Fibroblast of pulmonary artery (primary cell): ENCODE measurements at regions not wholly inside any gene's neighbourhood (a gene's known extent, or its start where the extent isn't known, plus 50 kb on each side); places are given as distances from the start of the nearest gene placed in this dataset.
"Not testable (repeated sequence)": the region's sequence is repeated elsewhere in the genome, so short reads cannot be mapped to it uniquely, and the experiment has no call there.

Source experiments
- DNase-seq: peaks from one replicate; pipeline ENCODE4 v3.0.0-alpha.2; 2010; ENCODE audit warnings: low read depth
- H3K4me3 ChIP-seq: replicated peaks from 2 replicates; pipeline ENCODE4 v1.5.1; 2011; ENCODE audit warnings: low read depth, mild to moderate bottlenecking, control low read depth, low read length, moderate library complexity
- CTCF ChIP-seq: IDR thresholded peaks from 2 replicates; pipeline ENCODE4 v1.5.1; 2011; ENCODE audit warnings: mild to moderate bottlenecking, control low read depth, low read length, inconsistent platforms; ENCODE audit errors: missing control alignments

DNA sequence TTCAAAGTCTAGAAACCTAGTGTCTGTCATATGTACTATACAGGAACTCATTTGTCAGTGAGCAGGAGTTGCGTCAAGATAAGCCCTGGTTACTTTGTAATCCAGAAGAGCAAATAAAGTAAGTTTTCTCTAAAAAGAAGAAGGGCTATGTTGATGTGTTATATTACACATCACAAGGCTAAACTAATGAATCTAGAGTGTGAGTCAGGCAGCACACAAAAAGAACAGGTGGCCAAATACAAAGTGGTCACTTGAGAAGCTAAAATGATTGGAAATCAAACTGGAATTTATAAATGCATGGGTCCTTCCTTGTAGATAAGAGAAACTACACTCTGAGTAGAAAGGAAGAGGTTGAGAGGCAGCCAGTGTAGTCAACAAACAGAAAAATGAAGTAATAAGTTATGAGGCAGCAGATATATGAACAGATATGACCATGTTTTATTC, 771.6 kb downstream of the DIPK2A start:
- no peak for TF ChIP-seq CTCF
- H3K4me3 ChIP-seq = no peak overlapping the region
- no peak for DNase-seq

- no peak for DNase-seq
- no peak for TF ChIP-seq CTCF
Observed at GRCh38 chr3:144744473-144744872, 772.9 kb downstream of the DIPK2A start.

DNA sequence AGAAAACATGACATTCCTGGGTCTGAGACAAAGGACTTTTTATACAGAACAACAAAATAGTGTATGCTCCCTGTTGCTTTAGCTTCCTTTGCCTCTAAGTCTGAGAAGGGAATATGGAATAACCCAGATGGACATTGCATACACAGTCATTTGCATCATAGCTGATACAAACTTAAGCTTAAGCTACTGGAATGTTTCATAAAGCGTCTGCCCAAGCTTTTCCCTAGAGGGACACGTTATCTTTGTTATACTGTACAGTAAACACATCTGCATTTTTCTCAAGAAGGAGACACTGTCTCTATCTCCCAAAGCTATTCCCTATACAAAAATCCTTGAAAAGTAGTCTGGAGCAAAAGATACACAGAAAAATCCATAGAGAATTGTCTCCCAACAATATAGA, 775.0 kb downstream of the DIPK2A start:
- TF ChIP-seq CTCF = no peak
- DNase-seq = peak; percentile 43
- H3K4me3 ChIP-seq = no peak overlapping the region

More at GRCh38 chr3:144744473-144744872, 772.9 kb downstream of the DIPK2A start:
- H3K4me3 ChIP-seq = no peak overlapping the region

DNA sequence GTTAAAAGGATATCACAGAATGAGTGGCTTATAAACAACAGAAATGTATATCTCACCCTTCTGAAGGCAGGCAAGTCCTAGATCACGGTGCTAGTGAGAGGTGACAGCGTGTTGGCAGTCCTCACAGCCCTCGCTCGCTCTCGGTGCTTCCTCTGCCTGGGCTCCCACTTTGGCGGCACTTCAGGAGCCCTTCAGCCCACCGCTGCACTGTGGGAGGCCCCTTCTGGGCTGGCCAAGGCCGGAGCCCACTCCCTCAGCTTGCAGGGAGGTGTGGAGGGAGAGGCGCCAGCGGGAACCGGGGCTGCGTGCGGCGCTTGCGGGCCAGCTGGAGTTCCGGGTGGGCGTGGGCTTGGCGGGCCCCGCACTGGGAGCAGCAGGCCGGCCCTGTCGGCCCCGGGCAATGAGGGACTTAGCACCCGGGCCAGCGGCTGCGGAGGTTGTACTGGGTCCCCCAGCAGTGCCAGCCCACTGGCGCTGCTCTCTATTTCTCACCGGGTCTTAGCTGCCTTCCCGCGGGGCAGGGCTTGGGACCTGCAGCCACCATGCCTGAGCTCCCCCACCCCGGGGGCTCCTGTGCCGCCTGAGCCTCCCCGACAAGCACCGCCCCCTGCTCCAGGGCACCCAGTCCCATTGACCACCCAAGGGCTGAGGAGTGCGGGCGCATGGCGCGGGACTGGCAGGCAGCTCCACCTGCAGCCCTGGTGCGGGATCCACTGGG, 778.1 kb downstream of the DIPK2A start:
- H3K4me3 ChIP-seq, DNase-seq: not testable (repeated sequence)

GRCh38 chr3:144754076-144754783, 782.6 kb downstream of the DIPK2A start:
- H3K4me3 ChIP-seq = no peak overlapping the region
- TF ChIP-seq CTCF = no peak
- no peak for DNase-seq

- H3K4me3 ChIP-seq = no peak overlapping the region
- TF ChIP-seq CTCF = no peak
- DNase-seq = no peak
Observed at GRCh38 chr3:144756704-144757440, 785.2 kb downstream of the DIPK2A start.

- H3K4me3 ChIP-seq = no peak overlapping the region
- DNase-seq = peak; percentile 21
- no peak for TF ChIP-seq CTCF
Observed at GRCh38 chr3:144760831-144761230, 789.2 kb downstream of the DIPK2A start.
